PC-3 (cell line): ENCODE measurements at regions not wholly inside any gene's neighbourhood (a gene's known extent, or its start where the extent isn't known, plus 50 kb on each side); places are given as distances from the start of the nearest gene placed in this dataset.

Experiments
- ATAC-seq: fragments of 200-7000 bp; cut with Tn5 transposase; 2 replicates; pipeline ENCODE4 v1.9.1; 2020; ENCODE audit warnings: mild to moderate bottlenecking, moderate library complexity
- BruUV-seq: library from RNA; stranded (reverse); fragments of 400-500 nt; replicated peaks from 2 replicates; lab custom pipeline; 2021; lab: Mats Ljungman, UMichigan
- CTCF ChIA-PET: fragments of 300-600 bp; sonication (Branson Sonifier 250); formaldehyde crosslinking; loops from one replicate; lab custom pipeline; 2022; ENCODE audit warnings: antibody characterized with exemption; lab: Charles Lee
- POLR2A ChIA-PET: fragments of 300-600 bp; sonication (Branson Sonifier 250); formaldehyde crosslinking; loops from one replicate; lab custom pipeline; 2022; ENCODE audit warnings: antibody characterized with exemption; ENCODE audit not compliant: unreplicated experiment; lab: Charles Lee
- DNase-seq: peaks from one replicate; pipeline ENCODE4 v3.0.0-alpha.2; 2015
- H2AFZ ChIP-seq: fragments of 300-600 bp; sonication (generic); 2 replicates; pipeline ENCODE4 v1.6.0; 2016; ENCODE audit warnings: antibody characterized with exemption, low read length
- H3F3A ChIP-seq: fragments of 300-600 bp; sonication (generic); one replicate; pipeline ENCODE4 v1.6.0; 2017; ENCODE audit warnings: antibody characterized with exemption, low read length, control low read depth, mild to moderate bottlenecking; ENCODE audit not compliant: unreplicated experiment
- H3K27ac ChIP-seq: fragments of 300-600 bp; sonication (generic); 2 replicates; pipeline ENCODE4 v1.5.1; 2016; ENCODE audit warnings: mild to moderate bottlenecking, low read length
- H3K27me3 ChIP-seq: fragments of 300-600 bp; sonication (generic); 2 replicates; pipeline ENCODE4 v1.6.1; 2016; ENCODE audit warnings: low read length, mixed read lengths
- H3K36me3 ChIP-seq: fragments of 300-600 bp; sonication (generic); 2 replicates; pipeline ENCODE4 v1.6.1; 2016; ENCODE audit warnings: low read depth, mixed run types, low read length, mixed read lengths
- H3K4me1 ChIP-seq: fragments of 300-600 bp; sonication (generic); 2 replicates; pipeline ENCODE4 v1.5.1; 2016; ENCODE audit warnings: low read length; ENCODE audit not compliant: insufficient read depth
- H3K4me2 ChIP-seq: fragments of 300-600 bp; sonication (generic); 2 replicates; pipeline ENCODE4 v1.6.0; 2016; ENCODE audit warnings: low read length
- H3K4me3 ChIP-seq: fragments of 300-600 bp; sonication (generic); 2 replicates; pipeline ENCODE4 v1.5.1; 2016; ENCODE audit warnings: mild to moderate bottlenecking, low read length, mixed read lengths
- H3K79me2 ChIP-seq: fragments of 300-600 bp; sonication (generic); 2 replicates; pipeline ENCODE4 v1.6.1; 2017; ENCODE audit warnings: low read length, mixed read lengths
- H3K9ac ChIP-seq: fragments of 300-600 bp; sonication (generic); 2 replicates; pipeline ENCODE4 v1.6.0; 2016; ENCODE audit warnings: mild to moderate bottlenecking, low read length
- H3K9me2 ChIP-seq: fragments of 300-600 bp; sonication (generic); replicated peaks from 2 replicates; pipeline ENCODE4 v1.6.1; 2016; ENCODE audit warnings: mixed run types, low read length, mixed read lengths
- H3K9me3 ChIP-seq: fragments of 300-600 bp; sonication (generic); 2 replicates; pipeline ENCODE4 v1.6.1; 2016; ENCODE audit warnings: low read length, mixed read lengths
- H4K20me1 ChIP-seq: fragments of 300-600 bp; sonication (generic); 2 replicates; pipeline ENCODE4 v1.6.1; 2016; ENCODE audit warnings: low read length, mixed read lengths
- CTCF ChIP-seq: fragments of 300-600 bp; sonication (generic); conservative IDR thresholded peaks from 2 replicates; pipeline ENCODE4 v1.5.1; 2017; ENCODE audit warnings: antibody characterized with exemption, low read depth, mild to moderate bottlenecking, low read length
- EZH2 ChIP-seq: fragments of 300-600 bp; sonication (generic); IDR thresholded peaks from one replicate; pipeline ENCODE4 v1.6.1; 2017; ENCODE audit warnings: antibody characterized with exemption, mild to moderate bottlenecking, low read length; ENCODE audit not compliant: unreplicated experiment
- EZH2phosphoT487 ChIP-seq: fragments of 300-600 bp; sonication (generic); IDR thresholded peaks from 2 replicates; pipeline ENCODE4 v1.6.1; 2018; ENCODE audit warnings: mild to moderate bottlenecking, antibody characterized with exemption, low read length, borderline replicate concordance
- intact Hi-C: fragments of 100-400 bp; cut with micrococcal nuclease; formaldehyde crosslinking; loops from 2 replicates; pipeline ENCODE4 v1.9.0; 2023

GRCh38 chr5:159695741-159696294 is 220.5 kb upstream of the ADRA1B start:
- intact Hi-C loops: no loop called here
- ChIA-PET CTCF (no interaction called here), POLR2A (no interaction called here)
- Histone ChIP-seq H4K20me1 (no peaks in the 10 kb centered on the region), H3K27me3 (no peaks in the 10 kb centered on the region), H3K4me2 (no peak overlapping the region), H3K9me2 (no peaks in the 10 kb centered on the region), H3K9me3 (no peaks in the 10 kb centered on the region), H2AFZ (no peak overlapping the region), H3K4me3 (no peak overlapping the region), H3K79me2 (no peaks in the 10 kb centered on the region), H3K9ac (no peak overlapping the region), H3F3A (no peaks in the 10 kb centered on the region), H3K4me1 (no peaks in the 10 kb centered on the region), H3K27ac (no peak overlapping the region), H3K36me3 (no peaks in the 10 kb centered on the region)
- ATAC-seq (no peak), DNase-seq (no peak)
- TF ChIP-seq CTCF (no peak), EZH2phosphoT487 (no peak), EZH2 (no peak)
- no TSS peak for BruUV-seq

GRCh38 chr5:159697530-159697929 is 218.8 kb upstream of the ADRA1B start:
- POLR2A ChIA-PET: no interaction called here
- CTCF ChIA-PET: no interaction called here
- DNase-seq: no peak

More at GRCh38 chr5:159697530-159697929, 218.8 kb upstream of the ADRA1B start:
- Histone ChIP-seq H3K27ac (no peak overlapping the region), H3F3A (no peaks in the 10 kb centered on the region), H3K9me2 (no peaks in the 10 kb centered on the region), H3K79me2 (no peaks in the 10 kb centered on the region), H3K4me1 (no peaks in the 10 kb centered on the region), H2AFZ (no peak overlapping the region), H3K27me3 (no peaks in the 10 kb centered on the region), H3K9me3 (no peaks in the 10 kb centered on the region), H3K36me3 (no peaks in the 10 kb centered on the region), H4K20me1 (no peaks in the 10 kb centered on the region), H3K4me3 (no peak overlapping the region), H3K9ac (no peak overlapping the region), H3K4me2 (no peak overlapping the region)
- intact Hi-C loops: no loop called here
- ATAC-seq: no peak
- no TSS peak for BruUV-seq
- no peak for TF ChIP-seq CTCF
- no peak for TF ChIP-seq EZH2phosphoT487
- TF ChIP-seq EZH2: no peak
